Urinary bladder (tissue), 3 donors: ENCODE measurements at regions not wholly inside any gene's neighbourhood (a gene's known extent, or its start where the extent isn't known, plus 50 kb on each side); places are given as distances from the start of the nearest gene placed in this dataset.

Experiments used
- DNase-seq: peaks from one replicate; pipeline ENCODE4 v3.0.0-alpha.2; 2015; ENCODE audit errors: extremely low spot score
- H3K27ac ChIP-seq: one replicate; pipeline ENCODE4 v1.5.1; 2013; ENCODE audit warnings: low read depth, mild to moderate bottlenecking, moderate library complexity
- H3K36me3 ChIP-seq: one replicate; pipeline ENCODE4 v1.6.1; 2013; ENCODE audit warnings: mild to moderate bottlenecking, moderate library complexity; ENCODE audit not compliant: insufficient read depth
- H3K4me1 ChIP-seq: one replicate; pipeline ENCODE4 v1.6.1; 2013; ENCODE audit warnings: mild to moderate bottlenecking, moderate library complexity; ENCODE audit not compliant: insufficient read depth
- H3K4me3 ChIP-seq: one replicate; pipeline ENCODE4 v1.5.1; 2013; ENCODE audit warnings: low read depth, low read length
- WGBS: extraction: QIAGEN DNeasy Blood & Tissue Kit; methylation state at CpG from one replicate; pipeline ENCODE4 v1.1.7; 2013; 5-methylcytosine and 5-hydroxymethylcytosine counted together
- donor health status: healthy with polysubstance abuse.
- donor health status: healthy.

DNA sequence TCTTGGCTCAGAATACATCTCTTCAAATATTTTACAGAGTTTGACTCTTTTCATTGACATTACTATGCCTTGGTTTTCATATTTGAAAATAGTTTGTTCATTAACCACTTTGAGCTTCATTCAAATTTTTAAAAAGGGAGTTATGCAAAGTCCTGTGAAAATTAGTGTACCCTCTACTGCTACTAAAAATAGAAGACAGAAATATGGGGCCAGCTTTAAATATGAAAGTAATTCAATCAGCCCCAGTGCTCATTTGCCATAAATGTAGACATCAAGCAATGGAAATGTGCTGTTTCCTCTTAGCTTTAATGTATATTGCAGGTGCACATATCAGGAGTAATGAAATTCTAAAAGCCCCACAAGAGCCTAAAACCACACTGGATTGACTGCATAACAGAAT lies 218.7 kb downstream of the SPATA18 start:
- H3K36me3 ChIP-seq = no peaks in the 10 kb centered on the region
- H3K4me1 ChIP-seq = no peaks in the 10 kb centered on the region
- H3K4me3 ChIP-seq = no peak overlapping the region
- no peak overlapping the region for H3K27ac ChIP-seq
- DNase-seq = no peak

GRCh38 chr4:52273885-52274284 lies 222.8 kb downstream of the SPATA18 start:
- H3K27ac ChIP-seq = no peak overlapping the region
- no peaks in the 10 kb centered on the region for H3K36me3 ChIP-seq
- no peaks in the 10 kb centered on the region for H3K4me1 ChIP-seq
- H3K4me3 ChIP-seq = no peak overlapping the region
- DNase-seq = no peak

- Histone ChIP-seq H3K4me3 (no peak overlapping the region), H3K4me1 (no peaks in the 10 kb centered on the region), H3K27ac (no peak overlapping the region), H3K36me3 (no peaks in the 10 kb centered on the region)
- DNase-seq = no peak
- 83% methylated on average over 4 of the region's 4 CpGs for WGBS
Measured at GRCh38 chr4:52288212-52288855, 237.2 kb downstream of the SPATA18 start.

- Histone ChIP-seq H3K27ac (no peak overlapping the region), H3K4me3 (no peak overlapping the region), H3K36me3 (no peaks in the 10 kb centered on the region), H3K4me1 (no peaks in the 10 kb centered on the region)
- DNase-seq = no peak
- WGBS = 38% methylated on average over 4 of the region's 4 CpGs
Measured at GRCh38 chr4:52290466-52290865, 239.4 kb downstream of the SPATA18 start.

DNA sequence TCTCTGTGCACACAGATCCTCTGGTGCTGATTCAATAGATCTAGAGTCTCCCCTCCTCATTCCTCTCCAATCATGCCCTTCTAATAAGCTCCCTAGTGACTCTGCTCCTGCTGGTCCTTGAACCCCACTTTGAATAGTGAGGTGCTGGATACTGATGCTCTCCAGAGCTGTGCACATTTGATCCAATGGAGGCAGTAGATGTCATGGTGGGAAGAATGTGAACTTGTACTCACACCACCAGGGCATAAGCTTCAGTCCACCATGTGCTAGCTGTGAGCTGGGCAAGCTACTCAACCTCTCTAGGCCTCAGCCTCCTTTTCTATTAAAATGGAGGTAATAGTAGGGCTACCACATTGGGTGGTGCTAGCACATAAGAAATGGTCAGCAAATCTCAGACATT lies 241.1 kb downstream of the SPATA18 start:
- Histone ChIP-seq H3K36me3 (no peaks in the 10 kb centered on the region), H3K4me3 (no peak overlapping the region), H3K4me1 (no peaks in the 10 kb centered on the region), H3K27ac (no peak overlapping the region)
- DNase-seq = no peak

GRCh38 chr4:52296341-52296740 lies 245.2 kb downstream of the SPATA18 start:
- no peak overlapping the region for H3K4me3 ChIP-seq
- H3K4me1 ChIP-seq = no peaks in the 10 kb centered on the region
- DNase-seq = no peak
- WGBS = 89% methylated on average over 2 of the region's 2 CpGs
- no peak overlapping the region for H3K27ac ChIP-seq
- H3K36me3 ChIP-seq = no peaks in the 10 kb centered on the region

DNA sequence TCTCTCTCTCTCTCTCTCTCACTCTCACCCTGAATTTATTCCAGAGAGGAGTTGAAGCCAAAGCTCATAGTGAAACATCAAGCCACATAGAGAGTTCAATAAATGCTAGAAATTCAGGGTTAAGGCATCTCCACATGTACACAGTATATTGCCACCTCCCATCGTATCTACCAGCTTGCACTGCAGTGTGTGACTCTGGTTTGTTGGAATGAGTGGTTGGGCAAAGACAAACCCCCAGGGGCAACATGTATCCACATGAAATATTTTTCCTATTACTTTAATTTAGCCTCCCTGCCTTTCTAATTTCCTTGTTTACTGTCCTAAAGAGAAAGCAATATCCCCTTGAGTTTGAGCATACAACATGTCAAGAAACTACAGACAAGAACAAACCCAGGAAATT lies 247.3 kb downstream of the SPATA18 start:
- no peak overlapping the region for H3K4me3 ChIP-seq
- H3K4me1 ChIP-seq = no peaks in the 10 kb centered on the region
- H3K27ac ChIP-seq = no peak overlapping the region
- no peaks in the 10 kb centered on the region for H3K36me3 ChIP-seq
- no peak for DNase-seq
- WGBS = 48% methylated on average over 1 of the region's 1 CpG

DNA sequence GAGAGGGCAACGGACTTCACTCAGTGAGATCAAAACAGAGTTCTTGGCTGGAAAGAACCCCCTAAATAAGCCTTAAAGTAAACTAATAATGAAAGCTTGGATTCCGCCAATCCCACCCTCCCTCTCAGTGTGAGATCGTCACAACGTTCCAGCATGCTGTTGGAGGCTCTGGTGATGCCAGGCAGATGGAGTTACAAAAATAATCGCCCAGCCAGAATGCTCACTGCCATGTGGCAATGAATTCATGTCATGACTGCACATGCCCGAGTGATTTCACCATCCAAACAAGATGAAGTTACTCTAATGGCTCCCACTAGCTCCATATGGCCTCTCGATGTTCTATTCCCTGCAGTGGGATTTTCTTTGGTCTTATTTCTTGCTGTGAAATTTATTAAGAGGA lies 248.0 kb downstream of the SPATA18 start:
- DNase-seq = no peak
- H3K4me1 ChIP-seq = no peaks in the 10 kb centered on the region
- H3K27ac ChIP-seq = no peak overlapping the region
- no peak overlapping the region for H3K4me3 ChIP-seq
- no peaks in the 10 kb centered on the region for H3K36me3 ChIP-seq
- 58% methylated on average over 7 of the region's 7 CpGs for WGBS

DNA sequence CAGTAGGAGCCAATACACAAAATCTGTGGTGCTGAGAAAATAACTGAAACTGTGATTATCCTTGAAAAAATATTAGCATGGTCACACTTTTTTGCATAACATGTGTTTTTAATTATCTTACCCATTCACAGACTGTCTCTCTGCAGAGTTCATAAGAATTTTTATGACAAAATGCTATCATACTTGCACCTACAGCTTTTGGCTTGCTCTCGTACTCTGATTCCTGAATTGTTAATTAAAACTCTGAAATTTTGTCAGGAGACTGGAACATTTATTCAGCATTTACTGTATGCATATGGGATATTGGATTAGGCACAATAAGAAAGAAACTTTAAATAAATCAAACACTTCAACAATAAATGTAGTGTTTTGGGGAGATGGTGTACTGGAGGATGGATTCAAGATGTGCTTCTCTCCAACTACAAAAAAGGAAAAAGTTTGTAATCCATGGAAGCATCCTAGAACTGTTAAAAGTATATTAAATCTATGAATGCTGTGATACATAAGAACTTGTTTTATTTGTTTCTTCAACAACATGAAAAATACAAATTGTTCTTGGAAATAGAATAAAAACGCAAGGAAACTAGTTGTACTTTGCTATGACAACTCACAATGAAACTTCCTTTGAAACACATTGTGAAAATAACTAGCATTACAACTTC lies 260.5 kb downstream of the SPATA18 start:
- H3K4me1 ChIP-seq = no peaks in the 10 kb centered on the region
- no peaks in the 10 kb centered on the region for H3K36me3 ChIP-seq
- no peak overlapping the region for H3K4me3 ChIP-seq
- no peak overlapping the region for H3K27ac ChIP-seq
- DNase-seq = no peak
- WGBS = 72% methylated on average over 2 of the region's 2 CpGs

DNA sequence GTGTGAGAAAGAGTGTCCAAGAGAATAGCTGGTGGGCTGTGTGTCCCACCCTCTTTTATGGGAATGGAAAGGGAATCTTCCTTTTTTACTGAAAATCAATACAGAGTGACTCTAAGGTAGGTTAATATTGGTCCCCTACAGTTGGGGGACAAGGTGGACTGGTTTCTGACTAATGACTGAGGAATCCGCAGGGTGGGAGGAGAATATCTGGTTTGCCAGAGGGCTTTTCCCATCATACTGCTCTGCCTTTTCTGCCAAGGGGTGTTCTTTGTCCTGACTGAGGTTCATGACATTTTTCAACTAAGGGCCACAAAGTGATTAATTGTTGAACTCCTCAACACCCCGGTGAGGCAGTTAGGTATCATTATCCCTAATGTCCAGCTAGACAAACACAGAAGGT lies 261.6 kb downstream of the SPATA18 start:
- Histone ChIP-seq H3K4me3 (no peak overlapping the region), H3K36me3 (no peaks in the 10 kb centered on the region), H3K4me1 (no peaks in the 10 kb centered on the region), H3K27ac (no peak overlapping the region)
- WGBS = 81% methylated on average over 2 of the region's 2 CpGs
- DNase-seq = no peak

GRCh38 chr4:52317361-52317879 lies 266.3 kb downstream of the SPATA18 start:
- DNase-seq = no peak
- 70% methylated on average over 3 of the region's 3 CpGs for WGBS
- no peak overlapping the region for H3K4me3 ChIP-seq
- H3K4me1 ChIP-seq = no peaks in the 10 kb centered on the region
- no peaks in the 10 kb centered on the region for H3K36me3 ChIP-seq
- H3K27ac ChIP-seq = no peak overlapping the region

DNA sequence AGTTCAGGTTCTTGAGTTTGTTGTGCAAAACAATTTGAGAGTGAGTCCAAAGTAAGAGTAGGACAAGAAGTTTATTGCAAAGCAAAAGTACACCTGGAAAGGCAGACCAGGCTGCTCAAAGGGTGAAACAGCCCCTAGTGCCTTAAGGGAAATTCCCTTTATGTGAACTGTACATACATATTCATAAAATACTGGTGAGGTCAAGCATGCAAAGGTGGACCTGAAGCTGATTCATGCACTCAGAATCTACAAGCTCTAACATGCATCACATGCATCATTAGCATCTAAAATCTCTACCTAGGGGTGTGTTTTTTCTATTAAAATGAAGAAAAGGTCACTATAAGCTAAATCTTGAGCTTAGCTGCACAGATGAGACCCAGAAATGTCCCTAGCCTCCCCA lies 266.9 kb downstream of the SPATA18 start:
- no peak overlapping the region for H3K4me3 ChIP-seq
- H3K36me3 ChIP-seq = no peaks in the 10 kb centered on the region
- no peak for DNase-seq
- no peaks in the 10 kb centered on the region for H3K4me1 ChIP-seq
- H3K27ac ChIP-seq = no peak overlapping the region

GRCh38 chr4:52329894-52330293 lies 278.8 kb downstream of the SPATA18 start:
- DNase-seq = no peak
- H3K4me3 ChIP-seq = no peak overlapping the region
- H3K36me3 ChIP-seq = no peaks in the 10 kb centered on the region
- no peaks in the 10 kb centered on the region for H3K4me1 ChIP-seq
- no peak overlapping the region for H3K27ac ChIP-seq

DNA sequence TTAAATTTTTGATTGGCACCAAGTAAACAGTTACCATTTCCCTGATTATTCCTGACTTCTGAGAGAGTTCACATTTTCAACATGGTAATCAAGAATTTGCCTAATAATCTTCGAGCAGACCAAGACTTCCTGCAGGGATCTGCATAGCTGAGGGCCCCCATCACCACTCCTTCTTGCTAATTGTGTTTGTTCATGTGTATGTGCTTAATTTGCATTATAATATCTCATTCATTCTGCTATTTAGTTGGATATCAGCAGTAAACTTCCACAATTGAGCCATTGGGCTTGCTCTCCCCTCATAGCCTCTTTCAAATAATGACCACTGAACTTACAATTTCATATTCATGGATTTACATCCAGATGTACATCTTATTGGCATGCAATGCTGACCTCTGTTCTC lies 292.5 kb downstream of the SPATA18 start:
- DNase-seq = no peak
- no peaks in the 10 kb centered on the region for H3K36me3 ChIP-seq
- H3K4me1 ChIP-seq = no peaks in the 10 kb centered on the region
- no peak overlapping the region for H3K4me3 ChIP-seq
- WGBS = 83% methylated on average over 1 of the region's 1 CpG
- no peak overlapping the region for H3K27ac ChIP-seq

DNA sequence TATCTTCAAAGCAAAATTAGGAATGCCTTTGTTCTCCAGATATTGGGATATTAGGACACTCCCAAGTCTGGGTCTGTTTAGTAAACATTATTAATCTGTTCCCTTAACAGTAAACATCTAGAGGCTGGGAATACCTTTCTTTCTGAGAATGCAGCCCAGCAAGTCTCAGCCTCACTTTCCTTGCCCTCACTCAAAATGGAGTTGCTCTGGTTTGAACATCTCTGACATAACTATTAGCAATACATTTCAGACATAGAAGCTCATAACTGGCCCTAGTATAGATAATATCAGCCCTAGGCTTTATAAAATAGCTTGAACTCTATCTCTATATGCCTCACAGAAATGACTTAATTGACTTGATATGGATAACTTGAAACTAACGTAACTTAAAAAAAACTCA lies 299.8 kb downstream of the SPATA18 start:
- Histone ChIP-seq H3K27ac (no peak overlapping the region), H3K36me3 (no peaks in the 10 kb centered on the region), H3K4me1 (no peaks in the 10 kb centered on the region), H3K4me3 (no peak overlapping the region)
- 89% methylated on average over 1 of the region's 1 CpG for WGBS
- no peak for DNase-seq
